IMR-90 (cell line): ENCODE measurements at regions not wholly inside any gene's neighbourhood (a gene's known extent, or its start where the extent isn't known, plus 50 kb on each side); places are given as distances from the start of the nearest gene placed in this dataset.

Source experiments
- ATAC-seq: fragments of 200-7000 bp; cut with Tn5 transposase; 2 replicates; pipeline ENCODE4 v1.9.1; 2020; ENCODE audit warnings: low read depth, mild to moderate bottlenecking, moderate library complexity
- BruUV-seq: library from RNA; stranded (reverse); fragments of 400-500 nt; replicated peaks from 2 replicates; lab custom pipeline; 2021; lab: Mats Ljungman, UMichigan
- CTCF ChIA-PET: fragments of 300-600 bp; formaldehyde crosslinking; extraction: SDS; loops from one replicate; lab custom pipeline; 2021; ENCODE audit warnings: antibody characterized with exemption; lab: Yijun Ruan, JAX
- POLR2A ChIA-PET: fragments of 300-600 bp; sonication (Branson Sonifier 250); formaldehyde crosslinking; loops from one replicate; lab custom pipeline; 2022; ENCODE audit warnings: antibody characterized with exemption; ENCODE audit not compliant: unreplicated experiment; lab: Charles Lee
- DNase-seq: peaks from one replicate; pipeline ENCODE4 v3.0.0; 2013
- H2AFZ ChIP-seq: replicated peaks from 2 replicates; pipeline ENCODE3; 2013; ENCODE audit warnings: low read length, mild to moderate bottlenecking; ENCODE audit not compliant: poor library complexity
- H2AK5ac ChIP-seq: 2 replicates; pipeline ENCODE4 v1.6.1; 2013; ENCODE audit warnings: low read depth, low read length, inconsistent platforms
- H2AK9ac ChIP-seq: replicated peaks from 2 replicates; pipeline ENCODE3; 2013; ENCODE audit warnings: mild to moderate bottlenecking, low read depth, low read length, moderate library complexity; ENCODE audit not compliant: poor library complexity
- H2BK120ac ChIP-seq: 2 replicates; pipeline ENCODE4 v1.6.1; 2013; ENCODE audit warnings: low read depth, low read length, inconsistent platforms
- H2BK15ac ChIP-seq: 3 replicates; pipeline ENCODE4 v1.6.1; 2013; ENCODE audit warnings: low read depth, low read length, inconsistent platforms
- H2BK20ac ChIP-seq: 2 replicates; pipeline ENCODE4 v1.6.1; 2013; ENCODE audit warnings: low read depth, mild to moderate bottlenecking, inconsistent platforms, low read length, moderate library complexity
- H2BK5ac ChIP-seq: 2 replicates; pipeline ENCODE4 v1.6.1; 2013; ENCODE audit warnings: mild to moderate bottlenecking, low read depth, low read length, inconsistent platforms; ENCODE audit not compliant: poor library complexity, severe bottlenecking
- H3K14ac ChIP-seq: replicated peaks from 2 replicates; pipeline ENCODE4 v1.6.1; 2013; ENCODE audit warnings: low read depth, low read length, inconsistent platforms
- H3K18ac ChIP-seq: 2 replicates; pipeline ENCODE4 v1.6.1; 2013; ENCODE audit warnings: low read depth, low read length, control low read depth
- H3K23ac ChIP-seq: 2 replicates; pipeline ENCODE4 v1.6.1; 2013; ENCODE audit warnings: low read depth, low read length, inconsistent platforms
- H3K27ac ChIP-seq: 2 replicates; pipeline ENCODE4 v1.5.1; 2013; ENCODE audit warnings: mild to moderate bottlenecking, control low read depth, low read length; ENCODE audit not compliant: insufficient read depth
- H3K27me3 ChIP-seq: 2 replicates; pipeline ENCODE4 v1.6.1; 2013; ENCODE audit warnings: low read length; ENCODE audit not compliant: control insufficient read depth, insufficient read depth
- H3K36me3 ChIP-seq: 2 replicates; pipeline ENCODE4 v1.6.1; 2013; ENCODE audit warnings: low read length, mixed read lengths; ENCODE audit not compliant: control insufficient read depth, insufficient read depth
- H3K4ac ChIP-seq: 2 replicates; pipeline ENCODE4 v1.6.1; 2013; ENCODE audit warnings: low read depth, low read length, inconsistent platforms
- H3K4me1 ChIP-seq: 2 replicates; pipeline ENCODE4 v1.6.1; 2013; ENCODE audit warnings: low read length, mixed read lengths; ENCODE audit not compliant: control insufficient read depth, insufficient read depth
- H3K4me2 ChIP-seq: 2 replicates; pipeline ENCODE4 v1.6.1; 2013; ENCODE audit warnings: low read depth, mild to moderate bottlenecking, control low read depth, low read length, moderate library complexity
- H3K4me3 ChIP-seq: 2 replicates; pipeline ENCODE4 v1.5.1; 2013; ENCODE audit warnings: low read depth, mild to moderate bottlenecking, control low read depth, low read length, moderate library complexity; ENCODE audit not compliant: insufficient read depth
- H3K56ac ChIP-seq: 2 replicates; pipeline ENCODE4 v1.6.1; 2013; ENCODE audit warnings: low read length, inconsistent platforms; ENCODE audit not compliant: insufficient read depth; ENCODE audit errors: extremely low read depth
- H3K79me1 ChIP-seq, 2 experiments: 2 replicates each; pipeline ENCODE4 v1.6.1; 2013; ENCODE audit warnings: low read length in 2 of 2, inconsistent platforms in 1 of 2, low read depth in 1 of 2
- H3K9ac ChIP-seq: 2 replicates; pipeline ENCODE4 v1.6.1; 2013; ENCODE audit warnings: low read depth, low read length, control low read depth
- H3K9me1 ChIP-seq: 2 replicates; pipeline ENCODE4 v1.6.1; 2013; ENCODE audit warnings: low read length, inconsistent platforms; ENCODE audit not compliant: insufficient read depth
- H3K9me3 ChIP-seq: 2 replicates; pipeline ENCODE4 v1.6.1; 2013; ENCODE audit warnings: low read length; ENCODE audit not compliant: control insufficient read depth, insufficient read depth
- H4K20me1 ChIP-seq: 2 replicates; pipeline ENCODE4 v1.6.1; 2013; ENCODE audit warnings: low read length, inconsistent platforms; ENCODE audit not compliant: insufficient read depth
- H4K5ac ChIP-seq: 2 replicates; pipeline ENCODE4 v1.6.1; 2013; ENCODE audit warnings: mild to moderate bottlenecking, low read depth, low read length, control low read depth
- H4K8ac ChIP-seq, 2 experiments: 2 replicates each; pipeline ENCODE4 v1.6.1; 2013; ENCODE audit warnings: low read depth in 2 of 2, low read length in 2 of 2, control low read depth in 1 of 2, inconsistent platforms in 1 of 2
- H4K91ac ChIP-seq: 2 replicates; pipeline ENCODE4 v1.6.1; 2013; ENCODE audit warnings: low read depth, low read length, inconsistent platforms; ENCODE audit not compliant: insufficient read depth
- BHLHE40 ChIP-seq: fragments of 150-350 bp; IDR thresholded peaks from 2 replicates; pipeline ENCODE4 v1.6.1; 2016; ENCODE audit warnings: mild to moderate bottlenecking, low read depth, low read length
- CEBPB ChIP-seq: IDR thresholded peaks from 2 replicates; pipeline ENCODE4 v1.6.1; 2012; ENCODE audit warnings: low read depth, low read length, improper control_type of control experiment
- CHD1 ChIP-seq: IDR thresholded peaks from 2 replicates; pipeline ENCODE4 v1.6.1; 2012; ENCODE audit warnings: low read depth, low read length, improper control_type of control experiment
- FOS ChIP-seq: fragments of 150-350 bp; IDR thresholded peaks from 2 replicates; pipeline ENCODE4 v1.6.1; 2016; ENCODE audit warnings: low read depth, low read length
- MAFK ChIP-seq: IDR thresholded peaks from 2 replicates; pipeline ENCODE4 v1.6.1; 2012; ENCODE audit warnings: low read depth, low read length, improper control_type of control experiment
- MAZ ChIP-seq: IDR thresholded peaks from 2 replicates; pipeline ENCODE4 v1.6.1; 2012; ENCODE audit warnings: low read depth, mild to moderate bottlenecking, low read length, improper control_type of control experiment, moderate library complexity, borderline replicate concordance
- MXI1 ChIP-seq: IDR thresholded peaks from 2 replicates; pipeline ENCODE4 v1.6.1; 2012; ENCODE audit warnings: low read depth, mild to moderate bottlenecking, low read length, moderate library complexity, borderline replicate concordance
- NFE2L2 ChIP-seq: fragments of 150-350 bp; IDR thresholded peaks from 2 replicates; pipeline ENCODE4 v1.6.1; 2016; ENCODE audit warnings: low read depth, mild to moderate bottlenecking, low read length
- POLR2A ChIP-seq: IDR thresholded peaks from 2 replicates; pipeline ENCODE4 v1.6.1; 2012; ENCODE audit warnings: mild to moderate bottlenecking, low read depth, low read length
- RAD21 ChIP-seq: IDR thresholded peaks from 2 replicates; pipeline ENCODE4 v1.6.1; 2012; ENCODE audit warnings: low read length, improper control_type of control experiment
- RCOR1 ChIP-seq: IDR thresholded peaks from 2 replicates; pipeline ENCODE4 v1.6.1; 2012; ENCODE audit warnings: mild to moderate bottlenecking, low read length, improper control_type of control experiment; ENCODE audit not compliant: insufficient replicate concordance
- RFX5 ChIP-seq: IDR thresholded peaks from 2 replicates; pipeline ENCODE4 v1.8.0; 2012; ENCODE audit warnings: low read depth, mild to moderate bottlenecking, low read length, moderate library complexity
- SMC3 ChIP-seq: fragments of 150-350 bp; IDR thresholded peaks from 2 replicates; pipeline ENCODE4 v1.6.1; 2016; ENCODE audit warnings: low read depth, mild to moderate bottlenecking, antibody characterized with exemption, low read length, moderate library complexity
- WGBS, 2 experiments: methylation state at CpG; one replicate each; pipeline versions ENCODE4 v1.1.5 to v1.1.7; 2013; ENCODE audit warnings: missing lambda C conversion rate in 2 of 2; ENCODE audit not compliant: insufficient read length in 1 of 2; ENCODE audit errors: extremely low coverage in 2 of 2; 5-methylcytosine and 5-hydroxymethylcytosine counted together
- dilution Hi-C: fragments of 300-500 bp; cut with HindIII; formaldehyde crosslinking; loops from one replicate; pipeline ENCODE4 v1.14.3; 2018; ENCODE audit warnings: low sequenced_read_pairs; ENCODE audit not compliant: unreplicated experiment
- in situ Hi-C: fragments of 300-500 bp; cut with MboI; formaldehyde crosslinking; loops from 3 replicates; pipeline ENCODE4 v1.14.3; 2019; ENCODE audit warnings: low sequenced_read_pairs, inconsistent platforms, mixed read lengths
- intact Hi-C: fragments of 100-400 bp; cut with micrococcal nuclease; formaldehyde crosslinking; loops from 2 replicates; pipeline ENCODE4 v1.10.0; 2022
- TF ChIP-seq, protein P1 (sequence below): fragments of 150-350 bp; IDR thresholded peaks from 2 replicates; pipeline ENCODE4 v1.6.1; 2017; ENCODE audit warnings: mild to moderate bottlenecking, antibody characterized with exemption, low read length, low read depth
- TF ChIP-seq, protein P2 (sequence below): fragments of 150-350 bp; IDR thresholded peaks from 2 replicates; pipeline ENCODE4 v1.6.1; 2016; ENCODE audit warnings: low read depth, mild to moderate bottlenecking, low read length, moderate library complexity, borderline replicate concordance
- TF ChIP-seq, protein P3 (sequence below): conservative IDR thresholded peaks from 2 replicates; pipeline ENCODE4 v1.5.1; 2012; ENCODE audit warnings: mild to moderate bottlenecking, low read depth, low read length, improper control_type of control experiment

DNA sequence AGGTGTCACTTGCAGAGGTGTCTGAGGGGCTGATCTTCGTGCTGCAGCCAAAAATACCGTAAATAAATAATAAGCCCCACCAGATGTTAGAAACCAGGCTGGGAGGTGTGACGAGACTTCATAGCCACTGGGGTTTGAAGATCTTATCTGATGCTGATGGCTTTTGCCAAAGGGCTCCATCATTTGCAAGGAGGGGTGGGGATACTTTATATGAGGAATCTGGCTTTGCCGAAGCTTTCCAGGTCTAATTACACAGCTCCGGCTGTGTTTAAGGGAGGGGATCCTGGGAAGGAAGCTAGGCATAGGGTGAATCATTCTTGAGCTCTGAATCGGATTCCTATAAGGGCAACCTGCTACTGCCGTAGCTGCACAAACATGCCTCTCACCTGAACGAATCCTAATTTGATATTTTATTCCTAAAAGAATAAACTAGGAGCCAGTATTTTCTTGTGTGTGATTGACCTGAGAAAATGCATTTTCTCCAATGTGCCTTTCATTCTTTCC is 249.6 kb downstream of the SOD2 start:
- Histone ChIP-seq H2AK5ac (no peak overlapping the region), H3K18ac (no peak overlapping the region), H3K4me1 (no peaks in the 10 kb centered on the region), H3K79me1 (no peaks in the 10 kb centered on the region), H3K9me3 (no peaks in the 10 kb centered on the region), H2AK9ac (no peak overlapping the region), H2BK120ac (no peak overlapping the region), H2AFZ (no peak overlapping the region), H3K23ac (no peak overlapping the region), H3K4me2 (no peak overlapping the region), H3K9me1 (no peaks in the 10 kb centered on the region), H3K4ac (no peak overlapping the region), H4K91ac (no peak overlapping the region), H3K27ac (no peak overlapping the region), H3K4me3 (no peak overlapping the region), H3K14ac (no peak overlapping the region), H4K8ac (no peak overlapping the region), H3K56ac (no peak overlapping the region), H4K20me1 (no peaks in the 10 kb centered on the region), H2BK15ac (no peak overlapping the region), H3K9ac (no peak overlapping the region), H2BK5ac (no peak overlapping the region), H3K27me3 (no peaks in the 10 kb centered on the region), H4K5ac (no peak overlapping the region), H3K36me3 (no peaks in the 10 kb centered on the region), H2BK20ac (no peak overlapping the region)
- in situ Hi-C loops: no loop called here
- intact Hi-C loops: no loop called here
- POLR2A ChIA-PET: no interaction called here
- TF ChIP-seq RFX5 (no peak), RAD21 (no peak), BHLHE40 (no peak), POLR2A (no peak), RCOR1 (no peak), MAFK (no peak), CEBPB (no peak), NFE2L2 (no peak), CHD1 (no peak), SMC3 (no peak), MAZ (no peak), MXI1 (no peak), FOS (no peak)
- TF ChIP-seq, protein P1, sequence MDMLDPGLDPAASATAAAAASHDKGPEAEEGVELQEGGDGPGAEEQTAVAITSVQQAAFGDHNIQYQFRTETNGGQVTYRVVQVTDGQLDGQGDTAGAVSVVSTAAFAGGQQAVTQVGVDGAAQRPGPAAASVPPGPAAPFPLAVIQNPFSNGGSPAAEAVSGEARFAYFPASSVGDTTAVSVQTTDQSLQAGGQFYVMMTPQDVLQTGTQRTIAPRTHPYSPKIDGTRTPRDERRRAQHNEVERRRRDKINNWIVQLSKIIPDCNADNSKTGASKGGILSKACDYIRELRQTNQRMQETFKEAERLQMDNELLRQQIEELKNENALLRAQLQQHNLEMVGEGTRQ: no peak
- TF ChIP-seq, protein P2, sequence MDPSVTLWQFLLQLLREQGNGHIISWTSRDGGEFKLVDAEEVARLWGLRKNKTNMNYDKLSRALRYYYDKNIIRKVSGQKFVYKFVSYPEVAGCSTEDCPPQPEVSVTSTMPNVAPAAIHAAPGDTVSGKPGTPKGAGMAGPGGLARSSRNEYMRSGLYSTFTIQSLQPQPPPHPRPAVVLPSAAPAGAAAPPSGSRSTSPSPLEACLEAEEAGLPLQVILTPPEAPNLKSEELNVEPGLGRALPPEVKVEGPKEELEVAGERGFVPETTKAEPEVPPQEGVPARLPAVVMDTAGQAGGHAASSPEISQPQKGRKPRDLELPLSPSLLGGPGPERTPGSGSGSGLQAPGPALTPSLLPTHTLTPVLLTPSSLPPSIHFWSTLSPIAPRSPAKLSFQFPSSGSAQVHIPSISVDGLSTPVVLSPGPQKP: no peak
- TF ChIP-seq, protein P3, sequence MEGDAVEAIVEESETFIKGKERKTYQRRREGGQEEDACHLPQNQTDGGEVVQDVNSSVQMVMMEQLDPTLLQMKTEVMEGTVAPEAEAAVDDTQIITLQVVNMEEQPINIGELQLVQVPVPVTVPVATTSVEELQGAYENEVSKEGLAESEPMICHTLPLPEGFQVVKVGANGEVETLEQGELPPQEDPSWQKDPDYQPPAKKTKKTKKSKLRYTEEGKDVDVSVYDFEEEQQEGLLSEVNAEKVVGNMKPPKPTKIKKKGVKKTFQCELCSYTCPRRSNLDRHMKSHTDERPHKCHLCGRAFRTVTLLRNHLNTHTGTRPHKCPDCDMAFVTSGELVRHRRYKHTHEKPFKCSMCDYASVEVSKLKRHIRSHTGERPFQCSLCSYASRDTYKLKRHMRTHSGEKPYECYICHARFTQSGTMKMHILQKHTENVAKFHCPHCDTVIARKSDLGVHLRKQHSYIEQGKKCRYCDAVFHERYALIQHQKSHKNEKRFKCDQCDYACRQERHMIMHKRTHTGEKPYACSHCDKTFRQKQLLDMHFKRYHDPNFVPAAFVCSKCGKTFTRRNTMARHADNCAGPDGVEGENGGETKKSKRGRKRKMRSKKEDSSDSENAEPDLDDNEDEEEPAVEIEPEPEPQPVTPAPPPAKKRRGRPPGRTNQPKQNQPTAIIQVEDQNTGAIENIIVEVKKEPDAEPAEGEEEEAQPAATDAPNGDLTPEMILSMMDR: no peak
- DNase-seq: no peak
- CTCF ChIA-PET: no interaction called here
- no peak for ATAC-seq
- dilution Hi-C loops: no loop called here
- no CpG with 5 or more reads among the region's 8 CpGs for WGBS, 2 experiments
- no TSS peak for BruUV-seq
